GM21737 (cell line): ENCODE measurements at regions not wholly inside any gene's neighbourhood (a gene's known extent, or its start where the extent isn't known, plus 50 kb on each side); places are given as distances from the start of the nearest gene placed in this dataset.
"Not testable (repeated sequence)": the region's sequence is repeated elsewhere in the genome, so short reads cannot be mapped to it uniquely, and the experiment has no call there.

Experiments
- ATAC-seq: cut with Tn5 transposase; IDR thresholded peaks from one replicate; pipeline ENCODE4 v1.9.1; 2021; ENCODE audit warnings: mild to moderate bottlenecking, moderate library complexity; ENCODE audit not compliant: unreplicated experiment

DNA sequence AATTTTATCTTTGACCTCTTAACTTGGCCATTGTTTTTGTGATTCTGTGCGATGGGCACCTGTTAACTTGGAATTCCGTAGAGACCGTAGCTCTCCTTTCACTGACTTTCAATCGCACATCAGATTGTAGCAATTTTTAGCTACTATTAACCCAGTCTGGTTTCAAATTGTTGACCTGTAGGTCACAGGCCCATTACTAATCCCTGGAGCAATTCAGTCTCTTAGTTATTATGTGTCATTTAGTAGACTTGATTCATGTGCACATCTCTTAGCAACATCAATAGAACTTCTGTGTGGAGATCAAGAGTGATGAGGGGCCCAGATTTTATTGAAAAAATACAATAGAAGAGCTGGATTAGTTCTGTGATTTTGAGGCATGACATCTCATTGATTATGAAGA is 549.6 kb upstream of the SLC10A2 start:
- no peak for ATAC-seq

DNA sequence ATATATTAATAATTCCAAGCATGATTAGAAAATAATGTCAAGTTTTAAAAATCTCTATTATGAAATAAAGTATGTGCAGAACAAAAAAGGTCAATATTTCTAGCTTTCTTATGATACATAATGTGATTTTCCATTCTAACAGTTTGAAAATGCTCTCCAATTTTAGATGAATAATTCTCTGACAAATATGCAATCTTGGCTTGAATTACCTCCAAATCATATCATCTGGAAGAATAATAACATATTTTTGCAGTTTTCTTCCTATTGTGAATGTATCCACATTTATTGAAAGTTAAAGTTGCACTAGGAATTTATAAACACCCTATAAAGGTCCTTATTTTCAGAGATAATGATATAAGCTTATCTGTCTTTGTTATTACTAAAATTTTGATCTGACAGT is 548.5 kb upstream of the SLC10A2 start:
- ATAC-seq = no peak

DNA sequence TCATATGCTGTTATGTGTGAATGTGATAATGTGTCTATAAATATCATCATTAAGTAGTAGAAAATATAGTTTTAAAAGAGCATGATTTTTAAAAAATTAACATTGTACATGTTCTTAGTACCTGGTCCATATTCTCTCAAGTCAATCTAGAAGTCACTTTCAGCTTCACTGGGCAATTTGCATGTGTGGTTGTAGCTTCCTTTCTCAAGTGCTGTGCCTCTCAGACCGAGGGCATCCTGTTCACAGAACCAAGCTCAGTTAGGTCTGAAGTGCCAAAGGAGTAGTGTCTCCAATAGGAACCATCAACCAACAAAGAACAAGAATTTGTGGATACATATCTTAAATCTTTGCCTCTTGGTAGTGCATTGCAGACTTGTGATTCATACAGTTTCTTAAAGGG is 541.8 kb upstream of the SLC10A2 start:
- peak; percentile 91 for ATAC-seq

DNA sequence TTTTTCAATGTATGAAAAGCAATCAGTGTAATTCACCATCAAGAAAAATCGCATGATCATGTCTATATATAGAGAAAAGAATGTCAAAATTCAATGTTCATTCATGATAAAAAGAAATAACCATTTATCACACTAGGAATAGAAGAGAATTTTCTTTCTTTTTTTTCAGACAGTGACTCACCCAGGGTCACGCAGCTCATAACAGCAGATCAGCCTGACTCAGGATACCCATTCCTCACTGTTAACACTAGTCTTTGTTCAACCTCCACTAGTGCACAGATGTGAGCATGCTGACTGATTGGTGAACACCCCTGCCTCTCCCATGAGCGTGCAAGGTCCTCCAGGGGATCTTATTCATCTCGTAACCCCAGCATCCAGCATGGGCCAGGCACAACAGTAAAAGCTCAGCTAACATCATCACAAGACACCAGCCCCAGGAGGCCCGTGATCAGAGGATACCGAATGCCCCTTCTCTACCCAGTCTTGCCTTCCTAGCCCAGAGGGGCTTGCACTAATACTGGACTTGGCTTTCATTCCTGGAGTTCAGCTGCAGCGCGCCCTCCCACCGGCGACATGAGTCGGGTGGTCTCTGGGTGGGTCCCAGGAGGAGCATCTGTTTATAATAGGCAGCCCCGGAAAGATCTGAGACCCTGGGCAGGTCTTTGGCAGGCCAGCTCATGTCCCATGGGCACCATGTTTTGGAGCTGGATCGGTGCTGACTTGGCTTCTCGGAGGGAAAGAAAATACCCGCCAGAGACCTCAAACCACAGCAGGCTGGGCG is 539.5 kb upstream of the SLC10A2 start:
- no peak for ATAC-seq

DNA sequence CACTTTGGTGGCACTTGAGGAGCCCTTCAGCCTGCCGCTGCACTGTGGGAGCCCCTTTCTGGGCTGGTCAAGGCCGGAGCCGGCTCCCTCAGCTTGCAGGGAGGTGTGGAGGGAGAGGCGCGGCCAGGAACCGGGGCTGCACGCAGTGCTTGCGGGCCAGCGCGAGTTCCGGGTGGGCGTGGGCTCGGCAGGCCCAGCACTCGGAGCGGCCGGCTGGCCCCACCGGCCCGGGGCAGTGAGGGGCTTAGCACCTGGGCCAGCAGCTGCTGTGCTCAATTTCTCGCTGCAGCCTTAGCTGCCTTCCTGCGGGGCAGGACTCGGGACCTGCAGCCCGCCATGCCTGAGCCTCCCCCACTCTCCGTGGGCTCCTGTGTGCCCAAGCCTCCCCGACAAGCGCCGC is 533.7 kb upstream of the SLC10A2 start:
- ATAC-seq = not testable (repeated sequence)

DNA sequence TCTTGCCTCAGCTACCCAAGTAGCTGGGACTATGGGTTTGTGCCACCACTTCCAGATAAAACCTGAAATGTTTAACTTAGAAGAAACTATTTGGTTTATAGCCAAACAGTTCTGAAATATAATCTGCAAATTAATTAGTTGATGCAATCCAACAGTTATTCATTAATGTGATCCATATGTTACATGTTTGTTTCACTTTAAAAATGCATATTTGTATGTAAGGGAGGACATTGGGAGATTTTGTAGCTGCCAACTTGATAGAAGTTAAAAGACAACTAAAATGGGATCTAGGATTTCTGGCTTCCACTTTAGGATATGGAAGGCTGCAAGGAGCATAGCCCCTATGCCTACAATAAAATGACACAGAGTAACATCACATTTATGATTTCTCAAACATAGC is 532.5 kb upstream of the SLC10A2 start:
- ATAC-seq = no peak

DNA sequence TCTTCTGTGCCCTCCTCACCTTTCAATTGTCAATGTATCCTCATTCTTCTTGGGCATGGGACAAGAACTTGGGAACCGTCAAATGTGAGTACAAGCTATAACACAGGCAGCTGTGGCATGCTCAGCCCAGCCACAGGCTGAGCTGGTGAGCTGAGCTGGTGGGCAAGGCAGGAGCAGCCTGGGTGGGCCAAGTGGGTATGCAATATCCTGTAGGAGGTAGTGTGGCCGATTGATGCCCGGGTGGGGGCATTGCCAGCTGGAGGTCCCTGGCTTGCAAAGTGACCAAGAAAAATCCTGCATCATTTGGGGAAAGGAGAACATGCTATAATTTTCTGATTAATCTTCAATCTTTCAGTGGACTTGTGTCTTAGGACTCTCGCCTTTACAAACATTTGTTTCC is 507.2 kb upstream of the SLC10A2 start:
- ATAC-seq = no peak

DNA sequence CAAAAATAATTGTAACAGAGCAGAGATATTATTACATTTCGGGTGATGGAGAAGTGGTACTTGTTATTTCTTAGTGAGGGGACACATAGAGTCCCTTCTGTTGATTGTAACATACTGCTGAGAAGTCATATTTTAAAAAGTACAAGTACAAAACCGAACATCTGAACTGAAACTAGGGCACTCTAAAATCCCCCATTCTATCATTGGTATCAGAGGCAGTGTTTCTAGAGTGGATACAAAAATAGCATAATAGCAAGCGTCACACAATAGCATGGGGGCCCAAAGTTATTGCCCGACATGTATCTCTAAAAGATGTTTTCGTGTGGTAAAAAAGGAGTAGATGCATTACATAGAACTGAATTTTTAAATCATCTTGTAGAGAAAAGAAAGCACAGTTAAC is 502.1 kb upstream of the SLC10A2 start:
- ATAC-seq = no peak

DNA sequence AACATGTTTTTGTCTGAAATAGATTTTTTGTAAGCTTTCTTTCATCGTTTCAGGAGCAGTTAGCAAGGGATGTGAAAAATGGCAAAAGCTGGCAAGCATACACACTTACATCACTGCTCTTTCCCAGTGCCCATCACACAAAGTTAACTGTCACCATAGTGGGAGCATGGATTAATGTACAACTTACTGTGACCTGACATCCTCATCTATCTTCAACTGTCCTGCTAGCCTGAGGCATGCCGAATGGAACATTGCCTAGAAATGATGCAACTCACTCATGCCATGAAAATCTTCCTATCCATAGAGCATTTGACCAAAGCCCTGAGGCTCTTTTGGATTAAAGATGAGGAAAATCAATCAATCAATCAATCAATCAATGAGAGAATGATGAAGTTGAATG is 491.7 kb upstream of the SLC10A2 start:
- ATAC-seq = no peak

DNA sequence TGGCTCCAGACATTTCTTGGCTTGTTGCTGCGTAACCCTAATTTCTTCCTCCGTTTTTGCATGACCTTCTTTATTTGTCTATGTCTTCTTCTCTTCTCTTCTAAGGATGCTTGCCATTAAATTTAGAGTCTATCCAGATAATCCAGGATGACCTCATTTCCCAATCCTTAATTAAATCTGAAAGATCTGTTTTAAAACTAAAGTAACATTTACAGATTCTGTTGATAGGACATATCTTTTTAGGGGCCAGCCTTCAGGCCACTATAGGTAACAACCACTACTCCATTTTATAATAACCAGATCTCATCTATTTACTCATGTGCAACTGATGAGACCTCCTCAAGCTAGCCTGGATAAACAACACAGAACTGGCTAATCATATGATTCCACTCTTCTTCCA is 490.5 kb upstream of the SLC10A2 start:
- ATAC-seq = no peak

DNA sequence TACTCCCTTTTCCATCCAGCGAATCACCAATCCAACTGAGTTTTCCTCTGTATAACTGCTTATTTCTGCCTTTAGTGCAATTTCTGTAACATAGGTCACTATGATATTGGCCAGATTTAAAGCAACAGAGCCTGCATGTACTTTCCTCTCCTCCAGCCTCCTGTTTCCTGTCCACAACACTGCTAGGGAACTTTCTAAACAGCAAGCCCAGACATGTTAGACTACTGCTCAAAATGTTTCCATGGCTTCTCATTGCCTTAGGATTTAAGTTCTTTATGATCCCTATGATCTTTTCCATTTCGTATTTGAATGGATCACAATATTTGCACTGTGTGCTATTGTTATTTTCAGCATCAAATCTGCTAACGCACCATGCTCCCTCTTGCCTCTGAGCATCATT is 481.7 kb upstream of the SLC10A2 start:
- ATAC-seq = no peak

DNA sequence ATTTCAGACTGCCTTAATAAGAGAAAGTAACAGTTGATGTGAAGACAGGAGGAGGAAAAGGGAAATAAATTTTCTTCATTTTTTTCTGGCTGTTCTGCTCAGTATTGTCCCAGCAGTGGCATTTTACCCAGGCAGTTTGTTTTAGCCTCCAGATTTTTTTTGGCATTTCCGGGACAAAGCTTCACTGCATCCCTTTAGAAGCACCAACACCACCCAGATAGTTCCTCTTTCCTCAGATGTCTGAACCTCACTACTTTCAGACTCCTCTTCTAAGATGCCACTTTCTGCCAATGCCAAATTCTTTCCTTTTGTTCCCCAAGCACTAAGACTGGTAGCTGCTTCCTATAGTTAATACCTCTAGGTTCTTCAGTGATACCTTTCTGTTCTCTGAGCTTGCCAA is 480.1 kb upstream of the SLC10A2 start:
- ATAC-seq = no peak

DNA sequence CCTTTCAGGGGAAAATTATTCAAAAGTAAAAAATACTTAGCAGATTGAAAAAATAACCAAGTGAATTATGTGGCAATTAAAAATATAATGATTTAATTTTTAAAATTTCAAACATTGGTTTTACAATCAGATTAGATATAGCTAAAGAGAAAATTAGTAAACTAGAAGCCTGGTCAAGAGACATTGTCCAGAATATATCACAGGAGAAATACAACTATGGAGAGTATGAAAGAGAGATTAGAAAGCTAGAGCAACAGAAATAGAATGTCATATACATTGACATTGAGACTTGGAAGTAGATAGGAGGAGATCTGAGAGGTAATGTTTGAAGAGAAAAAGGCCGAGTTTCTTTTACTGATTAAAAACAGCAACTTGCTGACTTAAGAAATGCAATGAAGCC is 476.4 kb upstream of the SLC10A2 start:
- no peak for ATAC-seq

DNA sequence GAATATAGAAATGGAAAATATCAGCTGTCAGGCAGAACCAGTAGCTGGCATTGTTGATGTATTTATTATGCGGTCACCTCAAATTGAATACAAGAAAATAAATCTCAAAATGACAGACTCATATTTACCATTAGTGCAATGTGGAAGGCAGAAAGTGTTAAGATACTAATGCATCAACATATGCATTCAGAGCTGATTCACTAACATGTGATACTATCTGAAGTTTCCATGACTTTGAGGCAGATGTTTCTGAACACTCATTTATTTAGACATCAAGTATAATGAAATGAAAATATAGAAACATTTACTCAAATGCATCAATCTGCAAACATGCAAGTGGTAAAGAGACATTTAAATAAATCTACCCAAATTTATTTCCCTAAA is 474.2 kb upstream of the SLC10A2 start:
- no peak for ATAC-seq

DNA sequence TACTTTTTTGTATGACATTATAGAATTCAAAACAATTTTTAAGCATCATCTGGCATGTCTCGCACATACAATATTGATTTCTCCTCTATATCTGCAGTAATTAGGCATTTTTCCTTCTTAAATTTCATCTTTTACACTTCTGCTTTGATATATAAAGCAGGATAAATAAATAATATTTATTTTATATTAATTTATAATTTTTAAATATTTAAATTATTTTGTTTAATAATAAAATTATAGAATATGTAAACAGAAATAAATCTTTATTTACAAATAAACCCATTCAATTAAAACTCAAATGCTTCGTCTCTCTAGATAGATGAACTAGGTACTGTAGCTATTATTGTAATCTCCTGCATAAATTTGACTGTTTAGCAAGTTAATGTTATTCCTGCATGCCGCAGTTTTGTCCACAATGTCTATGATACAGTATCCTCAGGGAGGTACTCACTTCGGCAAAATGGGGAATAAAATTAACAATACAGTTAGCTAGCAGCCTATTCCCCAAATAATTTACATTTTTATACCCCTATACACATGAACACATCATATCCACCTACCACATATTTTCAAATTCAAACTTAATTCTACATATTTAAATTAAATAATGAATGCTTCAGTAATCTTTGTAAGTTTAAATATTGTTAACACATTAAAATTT is 473.6 kb upstream of the SLC10A2 start:
- no peak for ATAC-seq

DNA sequence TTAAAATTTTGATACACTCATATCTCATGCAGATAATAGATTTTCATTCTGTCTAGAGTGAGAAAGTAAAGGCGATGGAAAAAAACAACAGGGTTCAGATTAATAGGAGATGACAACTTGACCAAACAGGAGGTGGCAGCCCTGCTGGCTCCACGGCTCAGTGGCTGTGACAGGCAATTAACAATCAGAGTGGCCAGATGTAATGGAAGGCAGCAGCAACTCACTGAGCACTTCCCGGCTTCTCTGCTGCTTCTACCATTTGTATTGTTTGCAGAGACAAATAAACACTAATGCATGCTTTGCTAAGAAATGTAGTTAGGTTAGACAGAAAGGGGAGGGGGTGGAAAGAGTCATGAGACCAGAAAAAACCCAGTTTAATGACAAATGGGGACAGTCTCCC is 473.0 kb upstream of the SLC10A2 start:
- no peak for ATAC-seq

DNA sequence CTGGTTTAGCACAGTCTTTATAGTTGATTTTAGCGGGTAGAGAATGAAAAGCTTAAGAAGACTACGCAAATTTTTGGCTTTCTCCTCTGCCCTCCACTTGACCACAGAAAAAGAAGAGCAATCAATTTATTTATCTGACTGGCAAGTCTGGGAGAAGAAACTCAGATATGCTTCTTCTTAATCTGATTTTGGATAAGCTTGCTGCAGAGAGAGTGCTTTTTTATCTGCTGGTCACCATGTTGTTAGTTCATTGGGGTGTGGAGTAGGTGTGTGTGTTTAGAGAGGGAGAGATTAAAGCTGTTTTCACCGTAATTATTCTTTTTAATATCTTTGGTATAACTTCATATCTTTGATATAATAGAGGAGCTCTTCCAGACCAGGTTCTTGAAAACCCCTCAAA is 471.4 kb upstream of the SLC10A2 start:
- no peak for ATAC-seq

DNA sequence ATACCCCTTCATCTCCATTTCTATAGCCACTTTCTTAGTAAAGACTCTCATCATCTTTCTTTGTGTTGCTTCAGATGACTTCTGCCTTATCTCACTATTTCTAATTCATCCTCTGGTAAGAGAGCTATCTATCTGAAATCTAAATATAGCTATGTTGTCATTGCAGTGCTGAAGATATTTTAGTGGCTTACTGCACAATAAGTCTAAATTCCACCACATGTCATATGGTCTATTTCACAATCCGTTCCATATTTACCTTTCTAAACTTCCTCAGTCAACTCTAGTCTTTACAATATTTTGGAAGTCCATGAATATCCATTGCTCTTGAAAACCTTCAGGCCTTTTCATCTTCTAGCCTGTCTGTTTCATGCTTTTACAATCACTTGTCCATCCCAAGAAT is 465.1 kb upstream of the SLC10A2 start:
- ATAC-seq = no peak

DNA sequence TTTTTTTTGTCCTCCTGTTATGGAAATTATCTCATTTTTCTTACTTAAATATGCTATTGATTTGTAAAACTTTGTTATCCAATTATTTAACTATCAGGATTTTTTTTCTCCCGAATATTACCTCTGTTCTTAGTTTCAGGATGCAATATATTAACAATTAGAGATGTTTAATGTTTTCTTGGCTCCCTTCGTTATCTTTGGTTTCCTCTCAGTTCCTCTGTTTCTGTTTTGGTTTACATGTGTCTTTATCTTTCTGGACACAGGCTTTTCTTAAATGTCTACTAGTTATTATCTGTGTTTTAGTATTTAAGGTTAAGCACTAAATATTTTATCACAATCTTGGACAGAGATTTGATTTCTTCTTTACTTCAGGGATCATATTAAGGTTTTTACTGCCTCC is 462.2 kb upstream of the SLC10A2 start:
- no peak for ATAC-seq

DNA sequence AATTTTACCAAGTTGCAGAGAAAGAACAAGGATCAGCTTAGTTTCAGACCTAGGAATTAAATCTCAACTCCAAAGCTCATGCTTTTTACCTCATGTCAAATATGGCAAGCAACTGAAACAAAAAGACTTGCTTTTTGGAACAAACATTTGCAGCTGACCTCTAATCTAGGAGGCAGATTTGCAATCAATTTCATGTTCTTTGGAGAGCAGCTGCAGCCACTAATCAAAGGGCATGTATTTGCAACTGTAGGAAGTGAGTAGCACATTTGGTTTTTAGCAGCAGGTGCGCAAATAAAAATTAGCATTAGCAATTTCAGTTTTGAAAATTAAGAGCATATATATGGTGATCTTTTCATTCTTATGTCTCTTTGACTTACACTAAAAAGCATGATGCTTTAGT is 459.3 kb upstream of the SLC10A2 start:
- ATAC-seq = no peak

DNA sequence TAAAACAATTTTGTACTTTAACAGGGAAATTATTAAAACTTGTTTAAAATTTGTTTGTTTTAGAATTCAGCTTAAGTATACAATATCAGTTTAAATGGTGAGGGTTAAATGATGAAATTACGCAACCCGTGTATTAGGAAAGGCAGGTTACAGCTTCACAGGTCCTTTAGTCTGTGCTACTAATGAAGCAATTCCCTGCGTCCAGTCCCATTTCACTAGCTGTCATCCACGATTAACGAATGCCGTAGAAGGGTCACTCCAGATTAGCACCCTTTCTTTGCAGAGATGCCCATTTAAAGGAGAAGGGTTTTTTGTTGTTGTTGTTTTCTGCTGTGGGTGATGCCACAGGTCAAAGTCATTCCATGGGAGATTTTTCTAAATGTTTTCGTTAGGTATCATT is 457.6 kb upstream of the SLC10A2 start:
- ATAC-seq = no peak

DNA sequence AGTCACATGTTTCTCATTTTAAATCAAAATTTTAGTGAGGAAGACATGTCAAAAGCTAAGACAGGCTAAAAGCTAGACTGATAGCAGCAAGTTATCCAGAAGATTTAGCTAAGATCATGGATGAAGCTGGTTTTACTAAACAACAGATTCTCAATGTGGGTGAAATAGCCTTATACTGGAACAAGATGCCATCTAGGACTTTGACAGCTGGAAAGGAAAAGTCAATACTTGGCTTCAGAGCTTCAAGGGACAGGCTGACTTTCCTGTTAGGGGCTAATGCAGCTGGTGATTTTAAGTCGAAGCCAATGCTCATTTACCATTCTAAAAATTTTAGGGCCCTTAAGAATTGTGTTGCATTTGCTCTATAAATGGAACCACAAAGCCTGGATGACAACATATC is 455.3 kb upstream of the SLC10A2 start:
- no peak for ATAC-seq

DNA sequence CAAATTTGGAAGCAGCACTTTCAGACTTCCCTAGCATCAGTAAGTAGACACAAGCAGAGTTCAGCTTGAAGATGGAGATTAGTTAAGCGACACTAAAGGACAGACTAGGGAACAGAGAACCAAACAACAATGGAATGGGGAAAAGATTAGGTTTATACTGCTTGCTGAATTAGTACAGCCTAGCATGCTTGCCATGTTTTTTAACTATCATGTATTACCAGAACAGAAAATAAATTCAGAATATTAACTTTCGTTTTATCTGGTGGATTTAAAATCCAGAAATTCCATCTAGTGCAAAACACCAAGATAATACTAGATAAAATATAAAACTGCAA is 451.5 kb upstream of the SLC10A2 start:
- ATAC-seq = no peak
